IMR-90 (cell line): ENCODE measurements at regions not wholly inside any gene's neighbourhood (a gene's known extent, or its start where the extent isn't known, plus 50 kb on each side); places are given as distances from the start of the nearest gene placed in this dataset.

Experiments used
- CEBPB ChIP-seq: IDR thresholded peaks from 2 replicates; pipeline ENCODE4 v1.6.1; 2012; ENCODE audit warnings: low read depth, low read length, improper control_type of control experiment
- MXI1 ChIP-seq: IDR thresholded peaks from 2 replicates; pipeline ENCODE4 v1.6.1; 2012; ENCODE audit warnings: low read depth, mild to moderate bottlenecking, low read length, moderate library complexity, borderline replicate concordance
- RAD21 ChIP-seq: IDR thresholded peaks from 2 replicates; pipeline ENCODE4 v1.6.1; 2012; ENCODE audit warnings: low read length, improper control_type of control experiment
- RCOR1 ChIP-seq: IDR thresholded peaks from 2 replicates; pipeline ENCODE4 v1.6.1; 2012; ENCODE audit warnings: mild to moderate bottlenecking, low read length, improper control_type of control experiment; ENCODE audit not compliant: insufficient replicate concordance
- TF ChIP-seq, protein P1 (sequence below): conservative IDR thresholded peaks from 2 replicates; pipeline ENCODE4 v1.5.1; 2012; ENCODE audit warnings: mild to moderate bottlenecking, low read depth, low read length, improper control_type of control experiment
- TF ChIP-seq, protein P2 (sequence below): fragments of 150-350 bp; IDR thresholded peaks from 2 replicates; pipeline ENCODE4 v1.6.1; 2017; ENCODE audit warnings: mild to moderate bottlenecking, antibody characterized with exemption, low read length, low read depth

DNA sequence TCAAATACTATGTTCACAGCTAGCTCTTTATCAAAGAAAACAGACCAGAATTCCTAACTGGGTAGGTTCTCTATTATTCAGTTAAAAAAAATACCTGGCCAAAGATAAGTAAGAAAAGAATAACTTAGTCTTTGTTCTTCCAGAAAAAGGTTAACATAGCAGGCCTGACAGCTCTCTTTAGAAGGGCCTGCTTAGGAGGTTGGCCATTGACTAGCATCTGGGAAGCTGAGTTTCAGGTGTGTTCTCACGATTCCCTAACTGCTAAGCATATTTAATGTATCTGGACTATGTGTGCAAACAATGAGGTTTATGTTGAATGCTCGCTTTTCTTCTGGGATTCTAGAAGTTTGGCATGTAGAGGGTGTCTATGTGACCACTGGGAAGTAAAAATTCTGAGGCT, 618.9 kb downstream of the HACE1 start:
- TF ChIP-seq RAD21 (no peak), MXI1 (no peak), RCOR1 (no peak), CEBPB (no peak)
- TF ChIP-seq, protein P1, sequence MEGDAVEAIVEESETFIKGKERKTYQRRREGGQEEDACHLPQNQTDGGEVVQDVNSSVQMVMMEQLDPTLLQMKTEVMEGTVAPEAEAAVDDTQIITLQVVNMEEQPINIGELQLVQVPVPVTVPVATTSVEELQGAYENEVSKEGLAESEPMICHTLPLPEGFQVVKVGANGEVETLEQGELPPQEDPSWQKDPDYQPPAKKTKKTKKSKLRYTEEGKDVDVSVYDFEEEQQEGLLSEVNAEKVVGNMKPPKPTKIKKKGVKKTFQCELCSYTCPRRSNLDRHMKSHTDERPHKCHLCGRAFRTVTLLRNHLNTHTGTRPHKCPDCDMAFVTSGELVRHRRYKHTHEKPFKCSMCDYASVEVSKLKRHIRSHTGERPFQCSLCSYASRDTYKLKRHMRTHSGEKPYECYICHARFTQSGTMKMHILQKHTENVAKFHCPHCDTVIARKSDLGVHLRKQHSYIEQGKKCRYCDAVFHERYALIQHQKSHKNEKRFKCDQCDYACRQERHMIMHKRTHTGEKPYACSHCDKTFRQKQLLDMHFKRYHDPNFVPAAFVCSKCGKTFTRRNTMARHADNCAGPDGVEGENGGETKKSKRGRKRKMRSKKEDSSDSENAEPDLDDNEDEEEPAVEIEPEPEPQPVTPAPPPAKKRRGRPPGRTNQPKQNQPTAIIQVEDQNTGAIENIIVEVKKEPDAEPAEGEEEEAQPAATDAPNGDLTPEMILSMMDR = no peak
- TF ChIP-seq, protein P2, sequence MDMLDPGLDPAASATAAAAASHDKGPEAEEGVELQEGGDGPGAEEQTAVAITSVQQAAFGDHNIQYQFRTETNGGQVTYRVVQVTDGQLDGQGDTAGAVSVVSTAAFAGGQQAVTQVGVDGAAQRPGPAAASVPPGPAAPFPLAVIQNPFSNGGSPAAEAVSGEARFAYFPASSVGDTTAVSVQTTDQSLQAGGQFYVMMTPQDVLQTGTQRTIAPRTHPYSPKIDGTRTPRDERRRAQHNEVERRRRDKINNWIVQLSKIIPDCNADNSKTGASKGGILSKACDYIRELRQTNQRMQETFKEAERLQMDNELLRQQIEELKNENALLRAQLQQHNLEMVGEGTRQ = no peak
